PC-3 (cell line): ENCODE measurements at regions not wholly inside any gene's neighbourhood (a gene's known extent, or its start where the extent isn't known, plus 50 kb on each side); places are given as distances from the start of the nearest gene placed in this dataset.

Experiments used
- EZH2 ChIP-seq: fragments of 300-600 bp; sonication (generic); IDR thresholded peaks from one replicate; pipeline ENCODE4 v1.6.1; 2017; ENCODE audit warnings: antibody characterized with exemption, mild to moderate bottlenecking, low read length; ENCODE audit not compliant: unreplicated experiment
- EZH2phosphoT487 ChIP-seq: fragments of 300-600 bp; sonication (generic); IDR thresholded peaks from 2 replicates; pipeline ENCODE4 v1.6.1; 2018; ENCODE audit warnings: mild to moderate bottlenecking, antibody characterized with exemption, low read length, borderline replicate concordance
- TF ChIP-seq, protein P1 (sequence below): fragments of 300-600 bp; sonication (generic); conservative IDR thresholded peaks from 2 replicates; pipeline ENCODE4 v1.5.1; 2017; ENCODE audit warnings: antibody characterized with exemption, low read depth, mild to moderate bottlenecking, low read length

- TF ChIP-seq, protein P1, sequence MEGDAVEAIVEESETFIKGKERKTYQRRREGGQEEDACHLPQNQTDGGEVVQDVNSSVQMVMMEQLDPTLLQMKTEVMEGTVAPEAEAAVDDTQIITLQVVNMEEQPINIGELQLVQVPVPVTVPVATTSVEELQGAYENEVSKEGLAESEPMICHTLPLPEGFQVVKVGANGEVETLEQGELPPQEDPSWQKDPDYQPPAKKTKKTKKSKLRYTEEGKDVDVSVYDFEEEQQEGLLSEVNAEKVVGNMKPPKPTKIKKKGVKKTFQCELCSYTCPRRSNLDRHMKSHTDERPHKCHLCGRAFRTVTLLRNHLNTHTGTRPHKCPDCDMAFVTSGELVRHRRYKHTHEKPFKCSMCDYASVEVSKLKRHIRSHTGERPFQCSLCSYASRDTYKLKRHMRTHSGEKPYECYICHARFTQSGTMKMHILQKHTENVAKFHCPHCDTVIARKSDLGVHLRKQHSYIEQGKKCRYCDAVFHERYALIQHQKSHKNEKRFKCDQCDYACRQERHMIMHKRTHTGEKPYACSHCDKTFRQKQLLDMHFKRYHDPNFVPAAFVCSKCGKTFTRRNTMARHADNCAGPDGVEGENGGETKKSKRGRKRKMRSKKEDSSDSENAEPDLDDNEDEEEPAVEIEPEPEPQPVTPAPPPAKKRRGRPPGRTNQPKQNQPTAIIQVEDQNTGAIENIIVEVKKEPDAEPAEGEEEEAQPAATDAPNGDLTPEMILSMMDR: no peak
- no peak for TF ChIP-seq EZH2
- no peak for TF ChIP-seq EZH2phosphoT487
Observed at GRCh38 chr3:3634326-3634725, 164.9 kb upstream of the LRRN1 start.
